Femur (tissue), 1 donor: ENCODE measurements at regions not wholly inside any gene's neighbourhood (a gene's known extent, or its start where the extent isn't known, plus 50 kb on each side); places are given as distances from the start of the nearest gene placed in this dataset.

Experiments used
- DNase-seq: peaks from one replicate; pipeline ENCODE4 v3.0.0-alpha.2; 2017

DNA sequence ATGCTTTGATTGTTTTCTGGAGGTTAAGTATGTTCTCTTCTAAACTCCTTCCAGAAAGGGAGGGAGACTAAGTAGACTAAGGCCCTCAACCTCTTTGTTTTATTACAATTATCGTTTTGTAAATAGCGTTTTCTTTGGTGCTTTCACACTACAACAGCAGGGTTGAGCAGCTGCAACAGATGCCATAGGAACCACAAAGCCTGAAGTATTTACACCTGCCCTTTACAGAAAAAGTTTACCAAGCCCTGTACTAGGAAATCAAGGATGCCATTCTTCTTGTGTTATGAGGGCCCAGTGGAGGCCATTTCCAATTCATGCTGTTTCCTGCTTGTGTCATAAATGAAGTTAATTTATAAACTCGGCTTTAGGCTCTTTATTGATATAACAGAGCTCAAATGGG is 914.8 kb downstream of the DCDC2C start:
- no peak for DNase-seq

GRCh38 chr2:4618630-4619228 is 915.4 kb downstream of the DCDC2C start:
- no peak for DNase-seq

DNA sequence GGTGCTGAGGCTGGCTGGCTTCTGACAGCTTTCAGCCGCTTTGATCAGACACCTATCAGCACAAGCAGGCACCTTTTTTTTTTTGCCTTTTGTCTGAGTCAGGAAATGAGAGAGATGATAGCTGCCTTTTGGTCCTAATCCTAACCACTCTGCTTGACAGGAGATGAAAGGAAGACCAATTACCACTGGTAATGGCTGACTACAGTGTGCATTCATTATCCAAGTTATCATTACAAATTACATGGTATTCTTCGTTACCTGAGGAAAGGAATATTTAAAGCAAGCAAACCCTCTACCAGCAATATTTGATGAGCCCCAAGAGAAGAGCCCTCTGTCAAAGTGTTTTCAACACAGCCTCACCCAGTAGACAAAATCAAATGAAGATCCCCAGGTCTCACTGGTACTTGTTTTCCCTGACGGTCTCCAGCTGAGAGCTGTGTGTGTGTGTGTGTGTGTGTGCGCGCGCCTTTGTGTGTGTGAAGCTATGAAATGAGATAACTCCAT is 925.7 kb downstream of the DCDC2C start:
- DNase-seq, result no peak

DNA sequence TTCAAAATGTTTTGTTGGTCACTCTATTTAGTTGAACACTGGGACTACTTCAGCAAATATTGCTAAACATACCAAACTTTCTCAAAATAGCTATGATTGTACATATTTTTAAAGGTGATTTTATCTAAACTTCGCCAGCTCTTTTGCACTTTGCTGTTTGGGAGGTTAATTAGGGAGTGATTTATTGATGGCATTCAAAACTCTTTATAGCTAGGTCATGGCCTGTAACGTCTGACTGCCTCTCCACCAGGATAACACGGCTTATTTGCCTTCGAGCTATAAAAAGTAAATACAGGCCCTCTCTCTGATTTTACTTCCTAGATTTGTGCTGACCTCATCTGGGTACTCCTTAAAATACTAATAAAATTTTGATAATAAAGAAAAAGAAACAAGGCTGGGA is 931.9 kb downstream of the DCDC2C start:
- no peak for DNase-seq

DNA sequence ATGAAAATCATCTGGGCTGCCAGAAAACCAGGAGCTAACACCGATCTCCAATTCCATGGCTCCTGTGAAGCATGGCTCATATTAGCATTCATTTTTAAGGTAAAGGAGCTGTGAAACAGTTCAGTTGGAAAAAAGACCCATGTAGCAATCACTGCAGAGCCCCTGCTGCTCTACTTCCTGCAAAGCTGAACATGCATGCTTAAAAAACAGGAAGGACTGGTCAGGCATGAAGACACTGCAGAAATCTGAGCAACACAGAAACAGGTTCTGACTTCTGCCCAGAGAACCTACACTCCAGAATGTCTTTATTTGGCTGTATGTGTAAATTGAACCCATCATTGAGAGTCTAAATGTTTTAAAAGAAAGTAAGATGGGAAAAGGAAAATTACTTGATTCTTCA is 950.6 kb downstream of the DCDC2C start:
- no peak for DNase-seq

DNA sequence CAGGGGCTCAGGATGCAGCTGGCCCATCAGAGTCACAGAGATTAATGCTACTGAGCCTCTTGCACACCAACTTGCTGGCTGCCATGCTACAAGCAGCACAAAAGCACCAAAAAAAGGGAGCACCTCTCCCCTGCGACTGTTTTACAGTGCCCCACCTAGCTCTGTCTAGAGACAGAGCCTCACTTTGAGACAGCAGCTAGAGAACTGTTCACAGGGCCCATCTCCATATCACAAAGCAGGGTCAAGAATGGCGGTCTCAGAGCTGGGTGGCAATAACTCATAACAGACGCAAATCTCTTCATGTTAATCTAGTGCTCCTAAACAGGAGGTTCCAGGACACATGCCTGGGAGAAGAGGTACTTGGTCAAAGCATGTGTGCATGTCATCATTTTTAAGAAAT is 953.0 kb downstream of the DCDC2C start:
- no peak for DNase-seq

DNA sequence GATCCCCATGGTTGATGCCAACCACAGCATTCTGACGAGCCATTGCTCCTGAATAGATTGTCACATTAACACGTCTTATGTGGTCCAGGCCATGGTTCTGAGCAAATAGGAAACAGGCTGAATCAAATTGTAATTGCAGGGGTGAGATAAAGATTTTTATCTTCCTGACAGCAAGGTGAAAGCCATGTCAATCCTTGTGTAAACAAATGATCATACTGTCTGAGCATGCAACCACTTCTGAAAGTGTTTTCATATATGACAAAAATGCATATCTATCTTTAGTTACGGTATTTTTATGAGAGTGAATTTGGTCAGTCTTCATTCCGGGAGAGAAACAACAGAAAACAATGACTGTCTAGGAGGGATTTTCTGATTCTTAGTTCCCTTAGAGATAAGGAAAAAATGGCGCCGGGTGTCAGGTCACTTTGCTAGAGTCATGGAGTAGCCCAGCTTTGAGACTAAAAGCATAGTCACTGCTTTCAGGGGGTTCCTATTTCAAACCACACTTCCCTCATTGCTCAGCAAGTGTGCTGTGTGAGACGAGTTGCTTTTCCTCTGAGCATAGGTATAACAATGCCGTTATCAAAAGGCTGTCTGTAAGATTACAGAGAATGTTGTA is 958.9 kb downstream of the DCDC2C start:
- no peak for DNase-seq

DNA sequence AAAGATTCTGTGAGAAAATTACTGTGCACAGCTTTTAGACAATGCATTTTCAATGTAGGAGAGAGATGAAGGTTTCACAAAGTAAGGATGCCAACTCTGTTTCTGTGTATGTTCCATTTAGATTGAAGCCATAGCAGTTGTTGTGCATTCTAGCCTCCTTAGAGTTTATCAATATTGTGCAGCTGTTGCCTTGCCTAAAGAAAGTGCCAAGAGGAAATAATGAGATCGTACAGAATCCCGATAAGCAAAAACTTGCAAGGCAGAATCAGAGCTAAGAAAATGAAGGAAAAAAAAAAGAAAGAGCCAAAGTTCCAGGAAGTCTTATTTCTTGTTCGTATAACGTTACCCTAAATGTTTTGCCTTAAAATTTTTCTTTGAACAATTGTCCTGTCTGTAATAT is 965.0 kb downstream of the DCDC2C start:
- no peak for DNase-seq

DNA sequence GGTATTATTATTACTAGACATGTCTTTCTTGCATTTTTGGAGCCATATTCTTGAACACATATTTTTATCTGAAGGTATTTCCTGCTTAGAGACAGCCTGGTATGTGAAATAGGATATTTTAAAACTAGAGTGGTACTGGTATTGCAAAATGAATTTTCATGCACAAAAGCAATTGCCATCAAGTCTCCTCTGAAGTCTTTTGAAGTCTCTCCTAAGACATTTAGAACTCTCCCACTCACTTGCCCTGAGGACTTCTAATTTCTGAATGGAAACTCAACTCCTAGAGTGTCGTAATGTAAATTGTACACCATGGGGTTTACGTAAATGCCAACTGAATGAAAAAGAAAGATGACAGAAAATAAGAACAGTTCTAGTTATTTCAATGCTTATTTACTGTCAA is 967.0 kb downstream of the DCDC2C start:
- no peak for DNase-seq

- DNase-seq, result no peak
Observed at GRCh38 chr2:4673025-4673489, 969.7 kb downstream of the DCDC2C start.

DNA sequence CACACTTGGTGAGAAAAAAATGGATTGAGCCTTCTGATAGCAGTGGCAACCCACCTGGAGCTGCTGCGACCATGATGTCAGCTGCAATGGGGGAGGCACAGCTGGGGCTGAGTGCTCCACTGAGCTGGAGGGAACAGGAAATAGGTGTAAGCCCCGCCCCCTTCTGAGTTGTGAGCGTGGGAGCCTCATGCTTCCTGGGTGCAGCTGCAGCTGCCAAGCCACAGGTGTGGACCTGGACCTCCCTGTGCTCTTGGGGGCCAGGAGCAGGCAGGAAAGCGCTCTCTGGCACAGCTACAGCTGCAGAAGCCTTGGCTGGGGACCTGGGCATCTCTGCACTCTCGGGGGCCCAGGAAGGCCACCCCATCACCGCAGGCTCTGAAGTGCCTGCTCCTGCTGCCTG is 970.6 kb downstream of the DCDC2C start:
- no peak for DNase-seq

GRCh38 chr2:4675295-4675694 is 971.9 kb downstream of the DCDC2C start:
- no peak for DNase-seq

GRCh38 chr2:4678927-4679326 is 975.6 kb downstream of the DCDC2C start:
- no peak for DNase-seq

DNA sequence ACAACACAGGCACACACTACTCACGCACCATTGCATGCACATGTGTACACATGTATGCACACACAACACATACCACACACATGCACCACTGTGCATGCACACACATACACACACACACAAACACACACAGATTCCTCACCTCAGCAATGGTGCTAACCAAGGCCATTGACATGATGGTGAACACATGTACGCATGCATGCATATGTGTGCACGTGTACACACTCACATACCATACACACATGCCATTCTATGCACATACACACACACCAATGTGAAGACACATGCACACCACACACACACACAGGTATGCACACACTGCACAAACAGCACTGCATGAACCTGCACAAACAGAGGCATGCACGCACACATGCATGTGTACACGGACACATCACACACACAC is 976.0 kb downstream of the DCDC2C start:
- DNase-seq, result no peak

DNA sequence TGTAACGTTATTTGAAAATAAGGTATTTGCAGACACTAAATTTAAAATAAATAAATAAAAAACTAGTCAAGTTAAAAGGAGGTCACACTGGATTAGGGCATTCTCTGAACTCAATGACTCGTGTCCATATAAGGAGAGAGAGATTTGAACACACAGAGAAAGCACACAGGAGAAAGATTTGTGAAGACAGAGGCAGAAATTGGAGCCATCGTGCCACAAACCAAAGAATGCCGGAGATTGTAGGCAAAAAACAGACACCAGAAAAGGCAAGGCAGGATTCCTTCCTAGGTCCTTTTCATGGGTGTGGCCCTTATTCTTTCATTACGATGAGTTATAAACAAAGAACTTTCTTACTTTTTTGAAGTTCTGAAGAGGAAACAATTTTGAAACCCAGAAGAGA is 981.5 kb downstream of the DCDC2C start:
- DNase-seq, result no peak

DNA sequence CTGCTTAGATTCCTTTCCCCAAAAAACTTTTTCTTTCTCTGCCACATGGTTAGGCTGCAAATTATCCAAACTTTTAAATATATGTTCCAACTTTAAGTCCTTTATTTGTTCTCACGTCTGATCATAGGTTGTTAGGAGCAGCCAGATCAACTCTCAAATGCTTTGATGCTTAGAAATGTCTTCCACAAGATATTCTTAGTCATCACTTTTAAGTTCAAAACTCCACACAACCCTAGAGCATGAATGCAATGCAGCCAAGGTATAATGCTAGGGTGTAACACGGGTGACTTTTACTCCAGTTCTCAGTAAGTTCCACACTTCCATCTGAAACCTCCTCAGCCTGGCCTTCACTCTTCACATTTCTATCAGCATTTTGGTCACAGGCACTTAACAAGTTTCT is 987.5 kb downstream of the DCDC2C start:
- no peak for DNase-seq

- DNase-seq, result peak; percentile 56
Observed at GRCh38 chr2:4693266-4693665, 989.9 kb downstream of the DCDC2C start.

- no peak for DNase-seq
Observed at GRCh38 chr2:4695281-4695861, 992.0 kb downstream of the DCDC2C start.

DNA sequence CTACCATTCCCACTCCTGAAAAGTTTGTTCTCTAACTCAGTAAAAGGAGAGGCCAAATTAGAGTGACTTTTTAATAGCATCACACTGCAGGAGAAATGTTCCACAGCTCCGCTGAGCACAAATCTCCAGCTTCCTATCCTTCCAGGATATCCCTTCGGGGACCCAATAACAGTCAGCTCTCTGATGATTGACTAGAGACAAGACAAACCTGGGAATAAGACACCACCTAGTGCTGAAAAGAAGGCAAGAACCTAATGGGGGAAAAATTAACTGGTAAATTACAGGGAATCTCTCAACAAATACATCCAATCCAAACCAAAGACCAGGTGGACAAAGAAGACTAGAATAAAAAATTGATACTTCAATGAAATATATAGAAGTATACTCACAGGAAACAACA is 977.1 kb upstream of the SOX11 start:
- DNase-seq, result no peak

DNA sequence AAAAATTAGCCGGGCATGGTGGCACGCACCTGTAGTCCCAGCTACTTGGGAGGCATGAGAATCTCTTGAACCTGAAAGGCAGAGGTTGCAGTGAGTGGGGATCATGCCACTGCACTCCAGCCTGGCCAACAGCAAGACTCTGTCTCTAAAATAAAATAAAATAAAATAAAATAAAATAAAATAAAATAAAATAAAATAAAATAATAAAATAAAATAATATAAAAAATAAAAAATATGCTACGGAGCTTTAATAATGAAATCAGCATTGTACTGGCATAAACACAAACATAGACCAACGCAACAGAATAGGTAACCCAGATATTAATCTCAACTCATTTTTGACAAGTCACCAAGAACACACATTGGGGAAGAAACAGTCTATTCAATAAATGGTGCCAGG is 973.4 kb upstream of the SOX11 start:
- no peak for DNase-seq

DNA sequence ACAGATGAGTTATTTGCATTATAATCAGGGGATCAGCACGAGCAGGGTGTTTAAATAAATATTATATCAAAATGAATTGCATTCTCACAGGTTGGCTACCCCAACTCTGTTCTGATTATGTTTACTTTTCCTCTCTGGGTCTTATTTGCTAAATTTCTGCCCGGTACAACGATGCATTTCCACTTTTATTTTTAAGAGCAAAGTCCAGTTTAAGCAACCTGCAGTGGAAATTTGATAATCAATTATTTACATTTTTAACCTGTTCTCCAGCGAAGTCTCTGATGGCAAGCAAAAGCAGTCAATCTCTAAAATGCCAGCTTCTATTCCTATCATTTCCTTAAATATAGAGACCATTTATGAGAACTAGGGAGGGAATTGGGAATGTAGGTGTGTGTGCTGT is 966.6 kb upstream of the SOX11 start:
- no peak for DNase-seq

DNA sequence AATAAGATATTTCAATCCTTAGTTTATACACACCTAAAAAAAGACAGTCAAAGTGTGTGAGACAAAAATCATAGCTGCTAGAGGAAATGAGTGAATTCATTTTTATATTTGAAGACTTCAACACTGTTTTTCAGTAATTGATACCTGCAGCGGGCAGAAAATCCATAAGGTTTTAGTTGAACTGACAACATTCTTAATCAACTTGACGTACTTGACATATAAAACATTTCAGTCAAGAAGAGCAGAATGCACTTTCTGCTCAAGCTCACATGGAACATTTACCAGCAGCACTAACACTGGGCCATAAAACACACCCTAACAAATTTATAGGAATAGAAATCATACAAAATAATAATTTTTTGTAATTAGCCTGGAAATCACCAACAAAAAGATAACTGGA is 959.6 kb upstream of the SOX11 start:
- DNase-seq, result no peak

DNA sequence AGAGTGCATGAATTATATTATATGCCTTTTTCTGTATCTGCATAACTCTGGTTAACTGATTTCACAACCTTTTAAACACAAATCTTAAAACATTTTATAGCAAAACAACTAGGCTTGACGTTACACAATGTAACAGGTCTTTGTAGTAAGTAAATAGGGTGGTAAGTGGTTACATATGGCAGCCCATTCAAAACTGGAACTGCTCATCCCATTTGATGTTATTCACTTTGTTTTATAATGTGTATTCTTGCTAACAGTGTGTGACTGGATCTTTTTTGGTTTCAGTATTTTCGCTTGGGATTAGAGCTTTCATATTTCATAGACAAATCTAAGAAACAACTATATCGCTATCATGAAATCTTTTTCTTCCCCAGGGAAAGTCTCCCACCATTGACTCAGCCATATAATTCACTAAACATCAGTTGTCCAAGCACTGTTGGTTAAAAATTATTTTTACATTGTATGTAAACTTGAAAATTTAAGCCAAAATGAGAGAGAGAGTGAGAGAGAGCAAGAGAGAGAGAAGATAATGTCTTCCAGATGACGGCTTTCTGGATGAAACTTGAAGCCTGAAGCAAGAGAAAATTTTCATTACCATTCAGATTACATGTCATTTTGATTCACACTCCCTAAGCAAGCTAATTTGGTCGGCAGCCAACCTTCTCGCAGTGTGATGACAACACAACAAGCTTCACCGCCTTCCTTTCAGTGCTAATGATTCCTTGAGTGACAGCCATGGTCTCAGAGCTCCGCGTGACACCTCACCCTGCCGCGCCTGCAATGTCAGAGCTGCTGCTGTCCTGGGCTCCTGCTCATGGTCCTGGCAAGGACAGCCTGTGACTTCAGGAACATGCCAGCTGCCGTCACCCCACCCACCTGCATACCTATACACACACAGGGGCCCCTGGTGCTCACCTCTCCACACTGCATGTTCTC is 946.9 kb upstream of the SOX11 start:
- DNase-seq, result peak; percentile 53
